BLaER1 treated with 17β-estradiol and CSF1 and Interleukin-3, amounts not matched to agents 10 nM and 100 nM (cell line): ENCODE measurements at regions not wholly inside any gene's neighbourhood (a gene's known extent, or its start where the extent isn't known, plus 50 kb on each side); places are given as distances from the start of the nearest gene placed in this dataset.
"Not testable (repeated sequence)": the region's sequence is repeated elsewhere in the genome, so short reads cannot be mapped to it uniquely, and the experiment has no call there.

Experiments
- H3K27ac ChIP-seq, 11 experiments: shearing (Covaris generic); formaldehyde crosslinking; 2 replicates each; pipeline ENCODE4 v1.8.1; 2022
- H3K27me3 ChIP-seq, 11 experiments: shearing (Covaris generic); formaldehyde crosslinking; 2 replicates each; pipeline ENCODE4 v1.8.1; 2022
- H3K36me3 ChIP-seq, 11 experiments: shearing (Covaris generic); formaldehyde crosslinking; 2 replicates each; pipeline ENCODE4 v1.8.1; 2022
- H3K4me1 ChIP-seq, 10 experiments: shearing (Covaris generic); formaldehyde crosslinking; 2 replicates each; pipeline ENCODE4 v1.8.1; 2022
- H3K4me2 ChIP-seq, 11 experiments: shearing (Covaris generic); formaldehyde crosslinking; 2 replicates each; pipeline ENCODE4 v1.8.1; 2022
- H3K4me3 ChIP-seq, 10 experiments: shearing (Covaris generic); formaldehyde crosslinking; 2 replicates each; pipeline ENCODE4 v1.8.1; 2022
- H3K9ac ChIP-seq, 11 experiments: shearing (Covaris generic); formaldehyde crosslinking; 2 replicates each; pipeline ENCODE4 v1.8.1; 2022
- H3K9me3 ChIP-seq, 11 experiments: shearing (Covaris generic); formaldehyde crosslinking; replicated peaks in 1 of 11; 2 replicates each; pipeline ENCODE4 v1.8.1; 2022
- H4K20me1 ChIP-seq, 11 experiments: shearing (Covaris generic); formaldehyde crosslinking; 2 replicates each; pipeline ENCODE4 v1.8.1; 2022
- Cebpa-rat ChIP-seq, 11 experiments: shearing (Covaris generic); IDR thresholded peaks; 2 replicates each; pipeline ENCODE4 v1.8.1; 2022

GRCh38 chr4:104907074-104907649 is 239.5 kb upstream of the TET2 start:
- Histone ChIP-seq H3K27ac (no peak overlapping the region), H3K36me3 (no peaks in the 10 kb centered on the region), H3K4me2 (no peak overlapping the region), H3K9me3 (no peaks in the 10 kb centered on the region), H3K27me3 (no peaks in the 10 kb centered on the region; a peak in 1 of 22 replicates), H4K20me1 (no peaks in the 10 kb centered on the region), H3K4me1 (peaks cover 0 to 13% (median 0%) of the 10 kb centered on the region in 10 experiments; a peak in 6 of 20 replicates), H3K4me3 (no peak overlapping the region), H3K9ac (no peak overlapping the region)
- TF ChIP-seq Cebpa-rat (IDR thresholded peaks at IDR 0.05): no peak

GRCh38 chr4:104907991-104908390 is 238.7 kb upstream of the TET2 start:
- Histone ChIP-seq H3K27ac (no peak overlapping the region), H3K4me2 (no peak overlapping the region), H3K4me3 (no peak overlapping the region), H3K4me1 (peaks cover 0 to 10% (median 0%) of the 10 kb centered on the region in 10 experiments; a peak in 2 of 20 replicates), H3K36me3 (no peaks in the 10 kb centered on the region), H3K9ac (no peak overlapping the region), H4K20me1 (no peaks in the 10 kb centered on the region), H3K9me3 (peaks cover 0 to 7% (median 3%) of the 10 kb centered on the region in 11 experiments; a peak in 7 of 22 replicates), H3K27me3 (no peaks in the 10 kb centered on the region; a peak in 1 of 22 replicates)
- no peak for TF ChIP-seq Cebpa-rat (IDR thresholded peaks at IDR 0.05)

GRCh38 chr4:104909376-104909775 is 237.3 kb upstream of the TET2 start:
- Histone ChIP-seq H3K4me3 (no peak overlapping the region), H3K27ac (no peak overlapping the region), H3K4me2 (no peak overlapping the region), H3K4me1 (peaks cover 0 to 10% (median 0%) of the 10 kb centered on the region in 10 experiments; a peak in 2 of 20 replicates), H3K9ac (no peak overlapping the region), H3K9me3 (peaks cover 0 to 12% (median 5%) of the 10 kb centered on the region in 11 experiments; a peak in 7 of 22 replicates), H3K27me3 (no peaks in the 10 kb centered on the region; a peak in 1 of 22 replicates), H3K36me3 (no peaks in the 10 kb centered on the region), H4K20me1 (no peaks in the 10 kb centered on the region)
- TF ChIP-seq Cebpa-rat (IDR thresholded peaks at IDR 0.05): no peak

GRCh38 chr4:104912518-104912917 is 234.2 kb upstream of the TET2 start:
- no peak for TF ChIP-seq Cebpa-rat (IDR thresholded peaks at IDR 0.05)
- Histone ChIP-seq H3K9me3 (peaks cover 0 to 12% (median 5%) of the 10 kb centered on the region in 11 experiments; a peak in 7 of 22 replicates), H3K27me3 (no peaks in the 10 kb centered on the region), H3K27ac (no peak overlapping the region), H3K36me3 (no peaks in the 10 kb centered on the region), H3K4me3 (no peak overlapping the region), H3K4me2 (no peak overlapping the region), H3K9ac (no peak overlapping the region), H3K4me1 (no peaks in the 10 kb centered on the region), H4K20me1 (no peaks in the 10 kb centered on the region)

GRCh38 chr4:104915373-104915772 is 231.3 kb upstream of the TET2 start:
- H3K9me3 ChIP-seq: peaks cover 0 to 12% (median 5%) of the 10 kb centered on the region in 11 experiments; a peak in 7 of 22 replicates
- TF ChIP-seq Cebpa-rat (IDR thresholded peaks at IDR 0.05): no peak
- H3K27me3 ChIP-seq: no peaks in the 10 kb centered on the region

GRCh38 chr4:104915864-104916263 is 230.8 kb upstream of the TET2 start:
- H3K4me1 ChIP-seq: peaks cover 0 to 7% (median 0%) of the 10 kb centered on the region in 10 experiments; a peak in 1 of 20 replicates
- no peaks in the 10 kb centered on the region for H3K36me3 ChIP-seq
- peaks cover 0 to 12% (median 5%) of the 10 kb centered on the region in 11 experiments; a peak in 7 of 22 replicates for H3K9me3 ChIP-seq
- no peak overlapping the region for H3K9ac ChIP-seq
- H3K27me3 ChIP-seq: no peaks in the 10 kb centered on the region
- no peak overlapping the region for H3K4me2 ChIP-seq
- no peak for TF ChIP-seq Cebpa-rat (IDR thresholded peaks at IDR 0.05)
- H3K27ac ChIP-seq: no peak overlapping the region
- no peaks in the 10 kb centered on the region for H4K20me1 ChIP-seq
- H3K4me3 ChIP-seq: no peak overlapping the region

More at GRCh38 chr4:104915373-104915772, 231.3 kb upstream of the TET2 start:
- H3K36me3 ChIP-seq: no peaks in the 10 kb centered on the region
- H3K4me3 ChIP-seq: no peak overlapping the region
- no peak overlapping the region for H3K4me2 ChIP-seq
- no peak overlapping the region for H3K27ac ChIP-seq
- no peaks in the 10 kb centered on the region for H4K20me1 ChIP-seq
- H3K4me1 ChIP-seq: peaks cover 0 to 7% (median 0%) of the 10 kb centered on the region in 10 experiments; a peak in 1 of 20 replicates
- no peak overlapping the region for H3K9ac ChIP-seq

- no peaks in the 10 kb centered on the region for H3K9me3 ChIP-seq
- H4K20me1 ChIP-seq: no peaks in the 10 kb centered on the region
- peaks cover 0 to 19% (median 0%) of the 10 kb centered on the region in 10 experiments; a peak in 6 of 20 replicates for H3K4me1 ChIP-seq
- no peak overlapping the region for H3K27ac ChIP-seq
- no peak overlapping the region for H3K9ac ChIP-seq
- no peaks in the 10 kb centered on the region for H3K36me3 ChIP-seq
- TF ChIP-seq Cebpa-rat (IDR thresholded peaks at IDR 0.05): no peak
- H3K27me3 ChIP-seq: no peaks in the 10 kb centered on the region
- no peak overlapping the region for H3K4me3 ChIP-seq
- H3K4me2 ChIP-seq: no peak overlapping the region; a peak in 1 of 22 replicates
Measured at GRCh38 chr4:104919406-104919805, 227.3 kb upstream of the TET2 start.

- Histone ChIP-seq H3K9me3 (peaks cover 4 to 36% (median 6%) of the 10 kb centered on the region in 11 experiments; a peak in 16 of 22 replicates), H4K20me1 (no peaks in the 10 kb centered on the region), H3K4me3 (0 out of 20 replicates have a peak overlapping the region, but pooled peaks of 1 of the 10 experiments have one; percentile 24), H3K27ac (peak overlapping the region in 9 of 11 experiments; percentile 24 to 80 (median 60); a peak in 17 of 22 replicates), H3K27me3 (no peaks in the 10 kb centered on the region), H3K9ac (peak overlapping the region in 6 of 11 experiments; percentile 5 to 70 (median 46); a peak in 6 of 22 replicates), H3K4me2 (peak overlapping the region; percentile 47 to 82 (median 61)), H3K36me3 (no peaks in the 10 kb centered on the region), H3K4me1 (peaks cover 12 to 35% (median 14%) of the 10 kb centered on the region in 10 experiments; a peak in 19 of 20 replicates)
- TF ChIP-seq Cebpa-rat (IDR thresholded peaks at IDR 0.05): no peak
Measured at GRCh38 chr4:104930298-104930697, 216.4 kb upstream of the TET2 start.

- Histone ChIP-seq H3K9ac (peak overlapping the region in 7 of 11 experiments; percentile 5 to 70 (median 59); a peak in 9 of 22 replicates), H3K4me1 (peaks cover 12 to 35% (median 14%) of the 10 kb centered on the region in 10 experiments; a peak in 19 of 20 replicates), H3K9me3 (peaks cover 4 to 40% (median 9%) of the 10 kb centered on the region in 11 experiments; a peak in 16 of 22 replicates), H3K27ac (peak overlapping the region in 9 of 11 experiments; percentile 24 to 80 (median 60); a peak in 19 of 22 replicates), H3K4me3 (peak overlapping the region in 1 of 10 experiments; percentile 24; a peak in 1 of 20 replicates), H3K4me2 (peak overlapping the region; percentile 47 to 82 (median 61))
- not testable (repeated sequence) for H4K20me1 ChIP-seq, H3K36me3 ChIP-seq, H3K27me3 ChIP-seq
Measured at GRCh38 chr4:104930745-104931736, 215.6 kb upstream of the TET2 start.
